DND-41 (cell line): ENCODE measurements at regions not wholly inside any gene's neighbourhood (a gene's known extent, or its start where the extent isn't known, plus 50 kb on each side); places are given as distances from the start of the nearest gene placed in this dataset.

Experiments used
- ATAC-seq: fragments of 200-7000 bp; cut with Tn5 transposase; 3 replicates; pipeline ENCODE4 v1.9.1; 2021; ENCODE audit warnings: low read depth; ENCODE audit not compliant: insufficient read depth
- DNase-seq: peaks from one replicate; pipeline ENCODE4 v3.0.0-alpha.2; 2020
- H2AFZ ChIP-seq: 2 replicates; pipeline ENCODE4 v1.6.0; 2012; ENCODE audit warnings: low read depth, low read length
- H3K27ac ChIP-seq: 2 replicates; pipeline ENCODE4 v1.5.1; 2012; ENCODE audit warnings: low read length, inconsistent platforms
- H3K27me3 ChIP-seq: fragments of 200-600 bp; sonication (generic); 2 replicates; pipeline ENCODE4 v1.6.0; 2012; ENCODE audit warnings: low read length, mild to moderate bottlenecking, inconsistent platforms; ENCODE audit not compliant: insufficient read depth, poor library complexity
- H3K36me3 ChIP-seq: 2 replicates; pipeline ENCODE4 v1.5.1; 2012; ENCODE audit warnings: low read length, inconsistent platforms; ENCODE audit not compliant: insufficient read depth
- H3K4me1 ChIP-seq: 2 replicates; pipeline ENCODE4 v1.5.1; 2012; ENCODE audit warnings: mild to moderate bottlenecking, low read length; ENCODE audit not compliant: insufficient read depth
- H3K4me2 ChIP-seq: 2 replicates; pipeline ENCODE4 v1.6.0; 2012; ENCODE audit warnings: mild to moderate bottlenecking, moderate library complexity, low read length, inconsistent platforms; ENCODE audit not compliant: insufficient read depth
- H3K4me3 ChIP-seq, 2 experiments: fragments of 200-600 bp in 1 of 2; shearing (Covaris generic) in 1 of 2; 2 replicates each; pipeline ENCODE4 v1.5.1; 2012 to 2016; ENCODE audit warnings: inconsistent platforms in 2 of 2, low read length in 2 of 2, mild to moderate bottlenecking in 2 of 2, low read depth in 1 of 2, moderate library complexity in 1 of 2
- H3K79me2 ChIP-seq: 2 replicates; pipeline ENCODE4 v1.6.0; 2012; ENCODE audit warnings: low read length, inconsistent platforms; ENCODE audit not compliant: insufficient read depth
- H3K9ac ChIP-seq: 2 replicates; pipeline ENCODE4 v1.6.0; 2012; ENCODE audit warnings: low read depth, mild to moderate bottlenecking, inconsistent platforms, low read length, moderate library complexity
- H3K9me3 ChIP-seq: 2 replicates; pipeline ENCODE4 v1.5.1; 2012; ENCODE audit warnings: low read length, moderate library complexity, mild to moderate bottlenecking, inconsistent platforms; ENCODE audit not compliant: insufficient read depth, severe bottlenecking
- H4K20me1 ChIP-seq: 2 replicates; pipeline ENCODE4 v1.6.0; 2012; ENCODE audit warnings: low read length; ENCODE audit not compliant: insufficient read depth
- CTCF ChIP-seq: IDR thresholded peaks from 2 replicates; pipeline ENCODE4 v1.5.1; 2012; ENCODE audit warnings: borderline replicate concordance, low read length, moderate library complexity, mild to moderate bottlenecking; ENCODE audit not compliant: poor library complexity, severe bottlenecking; ENCODE audit errors: extremely low read depth
- EZH2 ChIP-seq: IDR thresholded peaks from 3 replicates; pipeline ENCODE4 v1.6.1; 2012; ENCODE audit warnings: borderline replicate concordance, low read depth, mild to moderate bottlenecking, moderate library complexity, low read length, inconsistent platforms; ENCODE audit not compliant: severe bottlenecking

DNA sequence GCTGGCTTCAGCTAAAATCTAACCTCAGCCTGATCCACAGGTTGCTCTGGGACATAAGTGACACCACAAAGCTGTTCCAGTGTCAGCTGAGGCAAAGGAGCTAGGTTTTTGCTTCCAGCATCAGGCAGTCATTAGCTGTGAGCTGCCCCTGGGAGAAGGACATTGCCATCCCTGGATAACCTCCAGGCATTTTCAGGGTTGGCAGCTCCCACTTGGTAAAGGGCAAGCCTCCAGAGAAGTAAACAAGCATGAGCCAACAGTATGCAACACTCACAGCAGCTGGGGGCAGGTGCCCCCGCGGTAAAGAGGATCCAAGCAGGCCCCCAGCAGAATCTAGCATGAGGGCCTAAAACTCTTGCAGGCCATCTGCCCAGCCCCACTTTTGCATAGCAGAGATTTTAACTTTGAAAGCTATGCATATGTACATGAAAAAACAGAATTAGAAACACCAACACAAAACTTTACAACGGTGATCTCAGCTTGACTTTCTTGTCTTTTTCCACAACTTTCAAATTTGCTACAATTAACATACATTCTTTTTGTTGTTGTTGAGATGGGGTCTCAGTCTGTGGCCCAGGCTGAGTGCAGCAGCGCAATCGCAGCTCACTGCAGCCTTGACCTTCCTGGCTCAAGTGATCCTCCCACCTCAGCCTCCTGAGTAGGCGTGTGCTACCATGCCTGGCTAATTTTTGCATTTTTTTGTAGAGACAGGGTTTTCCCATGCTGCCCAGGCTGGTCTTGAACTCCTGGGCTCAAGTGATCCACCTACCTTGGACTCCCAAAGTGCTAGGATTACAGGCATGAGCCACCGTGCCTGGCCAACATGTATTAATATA, 83.8 kb upstream of the TPM1 start:
- no peak for ATAC-seq
- H3K27me3 ChIP-seq, result peaks cover 2% of the 10 kb centered on the region

GRCh38 chr15:62961134-62961533, 81.4 kb upstream of the TPM1 start:
- Histone ChIP-seq H2AFZ (no peak overlapping the region), H3K4me1 (no peaks in the 10 kb centered on the region), H3K27ac (no peak overlapping the region), H3K4me3 (no peak overlapping the region), H3K9ac (no peak overlapping the region), H3K9me3 (no peaks in the 10 kb centered on the region), H3K4me2 (no peak overlapping the region), H3K36me3 (no peaks in the 10 kb centered on the region), H3K79me2 (no peaks in the 10 kb centered on the region), H3K27me3 (peaks cover 2% of the 10 kb centered on the region), H4K20me1 (no peaks in the 10 kb centered on the region)
- DNase-seq (no peak), ATAC-seq (no peak)
- TF ChIP-seq EZH2 (no peak), CTCF (no peak)

More for the DNA sequence above, 83.8 kb upstream of the TPM1 start:
- Histone ChIP-seq H3K9me3 (no peaks in the 10 kb centered on the region), H3K9ac (no peak overlapping the region), H3K4me3 (no peak overlapping the region), H3K36me3 (no peaks in the 10 kb centered on the region), H3K79me2 (no peaks in the 10 kb centered on the region), H3K4me2 (no peak overlapping the region), H2AFZ (no peak overlapping the region), H3K4me1 (no peaks in the 10 kb centered on the region), H3K27ac (no peak overlapping the region), H4K20me1 (no peaks in the 10 kb centered on the region)
- DNase-seq, result no peak
- no peak for TF ChIP-seq EZH2
- no peak for TF ChIP-seq CTCF

- no peak overlapping the region for H2AFZ ChIP-seq
- no peak for TF ChIP-seq CTCF
- TF ChIP-seq EZH2, result no peak
- no peak for ATAC-seq
Measured at GRCh38 chr15:62962101-62962995, 80.2 kb upstream of the TPM1 start.

More at GRCh38 chr15:62962101-62962995, 80.2 kb upstream of the TPM1 start:
- H3K4me1 ChIP-seq, result no peaks in the 10 kb centered on the region
- no peak for DNase-seq
- H3K4me3 ChIP-seq, result no peak overlapping the region
- H3K27ac ChIP-seq, result no peak overlapping the region
- no peaks in the 10 kb centered on the region for H3K36me3 ChIP-seq
- H3K9me3 ChIP-seq, result no peaks in the 10 kb centered on the region
- H3K9ac ChIP-seq, result no peak overlapping the region
- H3K4me2 ChIP-seq, result no peak overlapping the region
- H3K79me2 ChIP-seq, result no peaks in the 10 kb centered on the region
- H3K27me3 ChIP-seq, result peaks cover 7% of the 10 kb centered on the region
- H4K20me1 ChIP-seq, result no peaks in the 10 kb centered on the region
